22Rv1 (cell line): ENCODE measurements at regions not wholly inside any gene's neighbourhood (a gene's known extent, or its start where the extent isn't known, plus 50 kb on each side); places are given as distances from the start of the nearest gene placed in this dataset.

ENCODE experiments used
- ZFX ChIP-seq: fragments of 450-650 bp; IDR thresholded peaks from 2 replicates; pipeline ENCODE4 v1.6.1; 2017; ENCODE audit warnings: antibody characterized with exemption, borderline replicate concordance
- TF ChIP-seq, protein P1 (sequence below): fragments of 450-650 bp; IDR thresholded peaks from 2 replicates; pipeline ENCODE4 v1.5.1; 2017; ENCODE audit warnings: mild to moderate bottlenecking

DNA sequence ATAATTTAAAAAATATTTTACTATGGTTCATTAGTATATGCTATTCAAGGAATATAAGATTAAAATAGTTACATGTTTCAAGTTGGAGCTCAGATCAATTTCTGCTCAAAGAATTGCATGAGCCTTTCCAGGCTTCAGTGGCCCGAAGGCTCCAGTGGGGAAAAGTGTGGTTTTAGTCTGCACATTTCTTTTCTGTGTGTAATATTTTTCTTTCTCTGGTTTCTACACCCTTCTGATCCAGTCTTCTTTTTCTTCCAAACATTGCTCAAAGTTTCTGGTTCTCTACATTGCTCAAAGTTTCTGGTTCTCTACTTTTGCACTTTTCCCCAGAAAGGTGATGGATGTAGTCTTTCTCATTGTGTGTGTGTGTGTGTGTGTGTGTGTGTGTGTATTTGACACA is 64.7 kb upstream of the OXGR1 start:
- TF ChIP-seq, protein P1, sequence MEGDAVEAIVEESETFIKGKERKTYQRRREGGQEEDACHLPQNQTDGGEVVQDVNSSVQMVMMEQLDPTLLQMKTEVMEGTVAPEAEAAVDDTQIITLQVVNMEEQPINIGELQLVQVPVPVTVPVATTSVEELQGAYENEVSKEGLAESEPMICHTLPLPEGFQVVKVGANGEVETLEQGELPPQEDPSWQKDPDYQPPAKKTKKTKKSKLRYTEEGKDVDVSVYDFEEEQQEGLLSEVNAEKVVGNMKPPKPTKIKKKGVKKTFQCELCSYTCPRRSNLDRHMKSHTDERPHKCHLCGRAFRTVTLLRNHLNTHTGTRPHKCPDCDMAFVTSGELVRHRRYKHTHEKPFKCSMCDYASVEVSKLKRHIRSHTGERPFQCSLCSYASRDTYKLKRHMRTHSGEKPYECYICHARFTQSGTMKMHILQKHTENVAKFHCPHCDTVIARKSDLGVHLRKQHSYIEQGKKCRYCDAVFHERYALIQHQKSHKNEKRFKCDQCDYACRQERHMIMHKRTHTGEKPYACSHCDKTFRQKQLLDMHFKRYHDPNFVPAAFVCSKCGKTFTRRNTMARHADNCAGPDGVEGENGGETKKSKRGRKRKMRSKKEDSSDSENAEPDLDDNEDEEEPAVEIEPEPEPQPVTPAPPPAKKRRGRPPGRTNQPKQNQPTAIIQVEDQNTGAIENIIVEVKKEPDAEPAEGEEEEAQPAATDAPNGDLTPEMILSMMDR, result no peak
- no peak for TF ChIP-seq ZFX
